Right lobe of liver (tissue), 6 donors: ENCODE measurements at regions not wholly inside any gene's neighbourhood (a gene's known extent, or its start where the extent isn't known, plus 50 kb on each side); places are given as distances from the start of the nearest gene placed in this dataset.
"Not testable (repeated sequence)": the region's sequence is repeated elsewhere in the genome, so short reads cannot be mapped to it uniquely, and the experiment has no call there.

Source experiments
- ATAC-seq, 4 donors: fragments of 200-7000 bp; cut with Tn5 transposase; one replicate each; pipeline ENCODE4 v1.9.1; 2020; ENCODE audit warnings: mild to moderate bottlenecking in 4 of 4, moderate library complexity in 4 of 4
- DNase-seq, 3 donors: peaks; one replicate each; pipeline ENCODE4 v3.0.0-alpha.2; 2020
- H3K27ac ChIP-seq, 3 donors: fragments of 200-600 bp; one replicate each; pipeline ENCODE4 v1.8.0; 2022
- H3K27me3 ChIP-seq, 2 donors: fragments of 200-600 bp; one replicate each; pipeline ENCODE4 v1.8.0; 2022
- H3K36me3 ChIP-seq, 4 donors: fragments of 200-600 bp; sonication (generic) in 1 of 4; one replicate each; pipeline versions ENCODE4 v1.5.1 to v1.8.0; 2017 to 2022; ENCODE audit warnings: control low read depth in 1 of 4
- H3K4me1 ChIP-seq, 4 donors: fragments of 200-600 bp; sonication (generic) in 1 of 4; one replicate each; pipeline versions ENCODE4 v1.5.1 to v1.8.0; 2017 to 2022; ENCODE audit warnings: control low read depth in 1 of 4
- H3K4me3 ChIP-seq, 3 donors: fragments of 200-600 bp; one replicate each; pipeline ENCODE4 v1.8.0; 2022
- H3K9me3 ChIP-seq, 4 donors: fragments of 200-600 bp; sonication (generic) in 1 of 4; one replicate each; pipeline versions ENCODE4 v1.5.1 to v1.8.0; 2017 to 2022; ENCODE audit warnings: control low read depth in 1 of 4
- CTCF ChIP-seq, 4 donors: fragments of 200-600 bp in 3 of 4; fragments of 450-650 bp in 1 of 4; IDR thresholded peaks; one replicate each; pipeline versions ENCODE4 v1.5.1 to v1.8.0; 2016 to 2022; ENCODE audit warnings: antibody characterized with exemption in 4 of 4, mild to moderate bottlenecking in 2 of 4
- POLR2A ChIP-seq: fragments of 450-650 bp; IDR thresholded peaks from one replicate; pipeline ENCODE4 v1.6.1; 2017; ENCODE audit warnings: antibody characterized with exemption, mild to moderate bottlenecking
- WGBS: methylation state at CpG from one replicate; pipeline ENCODE4 v1.1.6; 2018; ENCODE audit warnings: low coverage, low lambda C conversion rate; ENCODE audit not compliant: insufficient coverage; ENCODE audit errors: missing lambda C conversion rate; 5-methylcytosine and 5-hydroxymethylcytosine counted together
- intact Hi-C, 2 donors: fragments of 100-400 bp; cut with DNase I; formaldehyde crosslinking; loops; one replicate each; pipeline versions ENCODE4 v1.11.2 to v1.14.1; 2022
- donor health status: DM: no; HTN: yes; CAD: no.
- donor health status: DM: no; HTN: no; CAD: no.
- donor health status: DM: no; HTN: no; CAD: no.
- donor health status: DM: no; HTN: yes; CAD: no.
- donor health status: DM: no; HTN: yes; CAD: no.

DNA sequence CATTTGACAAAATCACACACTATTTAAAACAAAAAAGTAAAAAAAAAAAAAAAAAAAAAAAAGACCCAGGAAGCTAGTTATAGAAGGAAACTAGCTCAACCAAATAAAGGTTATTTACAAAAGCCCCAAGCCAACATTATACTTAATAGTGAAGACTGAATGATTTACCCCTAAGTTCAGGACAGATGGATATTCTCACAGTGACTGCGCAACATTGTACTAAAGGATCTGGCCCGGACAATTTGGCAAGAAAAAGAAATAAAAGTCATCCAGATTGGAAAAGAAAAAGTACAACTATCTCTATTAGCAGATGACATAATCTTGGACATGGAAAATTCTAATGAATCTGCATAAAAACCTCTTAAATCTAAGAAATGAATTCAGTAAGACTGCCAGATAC lies 936.0 kb upstream of the ADAMTS5 start:
- H3K4me3 ChIP-seq, intact Hi-C loops, H3K9me3 ChIP-seq, H3K4me1 ChIP-seq, H3K36me3 ChIP-seq, H3K27me3 ChIP-seq, ATAC-seq, H3K27ac ChIP-seq, DNase-seq: not testable (repeated sequence)
- 69% methylated on average over 2 of the region's 2 CpGs for WGBS

GRCh38 chr21:27893619-27894018 lies 926.7 kb upstream of the ADAMTS5 start:
- H3K4me1 ChIP-seq, H3K4me3 ChIP-seq, H3K27ac ChIP-seq, H3K36me3 ChIP-seq, H3K9me3 ChIP-seq, H3K27me3 ChIP-seq, DNase-seq, intact Hi-C loops, ATAC-seq: not testable (repeated sequence)
- 87% methylated on average over 2 of the region's 3 CpGs for WGBS

DNA sequence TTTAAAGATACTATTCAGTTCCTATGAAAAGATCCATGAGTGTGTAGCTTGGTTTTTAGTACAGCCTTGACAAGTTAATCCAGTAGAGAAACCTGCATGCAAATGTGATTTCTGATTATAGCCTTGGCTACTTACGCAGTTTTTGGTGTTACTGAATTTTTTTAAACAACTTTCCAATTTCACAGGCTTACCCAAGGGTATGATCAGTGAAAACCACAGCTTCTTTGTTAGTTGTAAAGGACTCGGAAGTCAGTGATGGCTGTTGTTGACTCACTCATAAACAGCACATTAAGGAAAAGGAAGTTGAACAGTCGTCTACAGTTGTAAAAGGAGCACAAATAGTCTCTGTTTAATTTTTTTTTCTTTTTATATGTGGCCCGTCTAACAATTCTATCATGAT lies 924.6 kb upstream of the ADAMTS5 start:
- H3K9me3 ChIP-seq, H3K36me3 ChIP-seq, H3K27ac ChIP-seq, intact Hi-C loops, H3K27me3 ChIP-seq, H3K4me1 ChIP-seq, ATAC-seq, H3K4me3 ChIP-seq, DNase-seq: not testable (repeated sequence)
- 41% methylated on average over 4 of the region's 4 CpGs for WGBS

GRCh38 chr21:27887808-27888455 lies 921.0 kb upstream of the ADAMTS5 start:
- H3K4me1 ChIP-seq, H3K27ac ChIP-seq, H3K36me3 ChIP-seq, H3K27me3 ChIP-seq, intact Hi-C loops, H3K9me3 ChIP-seq, H3K4me3 ChIP-seq, DNase-seq, ATAC-seq: not testable (repeated sequence)
- 71% methylated on average over 1 of the region's 1 CpG for WGBS

GRCh38 chr21:27885296-27885711 lies 918.4 kb upstream of the ADAMTS5 start:
- H3K9me3 ChIP-seq: no peaks in the 10 kb centered on the region
- H3K4me1 ChIP-seq: no peaks in the 10 kb centered on the region
- TF ChIP-seq CTCF (IDR thresholded peaks at IDR 0.05): no peak
- no peak for TF ChIP-seq POLR2A
- H3K36me3 ChIP-seq: no peaks in the 10 kb centered on the region
- H3K27me3 ChIP-seq: no peaks in the 10 kb centered on the region
- DNase-seq (no peak), ATAC-seq (no peak)
- no peak overlapping the region for H3K27ac ChIP-seq
- 77% methylated on average over 11 of the region's 31 CpGs for WGBS
- intact Hi-C loops: no loop called here
- no peak overlapping the region for H3K4me3 ChIP-seq

DNA sequence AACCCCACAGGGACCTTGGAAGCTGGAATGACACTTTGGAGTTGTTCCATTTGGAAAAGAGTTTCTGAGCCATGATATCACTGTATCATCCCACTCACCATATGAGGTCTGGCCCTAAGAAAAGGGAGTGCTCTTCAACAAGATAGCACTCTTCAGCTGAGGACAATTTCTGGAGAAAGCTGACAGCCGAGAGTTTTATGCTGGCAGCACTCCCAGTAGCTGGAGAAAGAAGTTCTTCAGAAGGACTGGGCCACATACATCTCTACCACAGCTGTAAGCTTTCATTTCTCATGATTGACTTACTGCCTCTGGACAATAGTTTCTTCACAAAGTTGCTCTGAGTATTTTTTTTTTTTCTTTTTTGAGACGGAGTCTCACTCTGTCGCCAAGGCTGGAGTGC lies 914.4 kb upstream of the ADAMTS5 start:
- H3K9me3 ChIP-seq, H3K4me1 ChIP-seq, H3K36me3 ChIP-seq, H3K4me3 ChIP-seq, H3K27me3 ChIP-seq, H3K27ac ChIP-seq, DNase-seq, ATAC-seq, intact Hi-C loops: not testable (repeated sequence)
- WGBS: 56% methylated on average over 2 of the region's 3 CpGs

DNA sequence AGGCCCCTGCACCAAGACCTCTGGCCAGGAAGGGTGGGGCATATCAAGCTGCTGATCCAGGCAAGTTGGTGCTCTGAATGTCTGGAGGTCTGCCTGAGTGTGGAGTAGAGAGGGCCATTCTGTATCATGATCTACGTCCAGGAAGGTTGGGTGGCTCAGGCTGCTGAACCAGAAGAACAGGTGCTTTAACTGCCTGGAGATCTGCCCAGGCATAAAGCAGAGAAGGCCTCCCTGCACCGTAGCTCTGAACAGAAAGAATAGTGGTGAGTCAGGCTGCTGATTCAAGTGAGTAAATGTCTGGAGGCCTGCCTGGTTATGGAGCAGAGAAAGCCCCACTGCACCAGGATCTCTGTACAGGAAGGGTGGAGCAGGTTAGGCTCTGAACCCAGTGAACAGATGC lies 905.5 kb upstream of the ADAMTS5 start:
- H3K36me3 ChIP-seq, H3K9me3 ChIP-seq, DNase-seq, H3K27ac ChIP-seq, intact Hi-C loops, ATAC-seq, H3K4me3 ChIP-seq, H3K4me1 ChIP-seq, H3K27me3 ChIP-seq: not testable (repeated sequence)
- WGBS: no CpG with 5 or more reads among the region's 2 CpGs

GRCh38 chr21:27870755-27871154 lies 903.9 kb upstream of the ADAMTS5 start:
- H3K27me3 ChIP-seq, H3K9me3 ChIP-seq, H3K4me3 ChIP-seq, H3K4me1 ChIP-seq, intact Hi-C loops, H3K36me3 ChIP-seq, ATAC-seq, DNase-seq, H3K27ac ChIP-seq: not testable (repeated sequence)

DNA sequence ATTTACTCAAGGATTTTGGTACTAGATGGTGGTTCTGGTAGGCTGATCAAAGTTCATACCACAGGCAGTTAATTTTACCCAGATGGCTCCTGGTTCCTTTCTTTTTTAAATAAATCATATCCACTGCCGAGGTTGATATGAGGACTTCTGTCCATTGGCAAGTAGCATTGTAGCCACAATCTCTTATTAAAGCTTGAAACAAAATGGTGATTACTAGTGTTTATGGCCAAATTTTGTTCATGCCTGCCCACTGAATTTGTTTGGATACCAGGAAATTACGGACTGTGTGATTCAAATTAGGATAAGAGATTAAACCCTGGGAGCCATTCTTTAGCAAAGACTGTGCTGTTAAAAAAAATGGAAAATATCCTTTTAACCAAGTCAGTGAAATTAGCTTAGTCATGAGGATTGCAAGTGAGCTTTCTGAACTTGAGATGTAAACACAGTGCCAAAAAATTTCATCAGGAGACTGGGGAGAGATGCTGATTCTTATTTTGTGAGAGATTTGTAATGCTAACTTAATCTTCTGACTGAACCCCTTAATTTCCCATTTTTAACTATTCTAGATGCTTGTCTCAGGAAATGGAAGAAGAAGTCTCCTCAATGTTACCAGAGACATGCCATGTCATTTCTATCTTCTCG lies 893.5 kb upstream of the ADAMTS5 start:
- intact Hi-C loops, ATAC-seq, H3K27ac ChIP-seq, H3K36me3 ChIP-seq, DNase-seq, H3K27me3 ChIP-seq, H3K4me3 ChIP-seq, H3K9me3 ChIP-seq, H3K4me1 ChIP-seq: not testable (repeated sequence)
- 51% methylated on average over 3 of the region's 3 CpGs for WGBS

DNA sequence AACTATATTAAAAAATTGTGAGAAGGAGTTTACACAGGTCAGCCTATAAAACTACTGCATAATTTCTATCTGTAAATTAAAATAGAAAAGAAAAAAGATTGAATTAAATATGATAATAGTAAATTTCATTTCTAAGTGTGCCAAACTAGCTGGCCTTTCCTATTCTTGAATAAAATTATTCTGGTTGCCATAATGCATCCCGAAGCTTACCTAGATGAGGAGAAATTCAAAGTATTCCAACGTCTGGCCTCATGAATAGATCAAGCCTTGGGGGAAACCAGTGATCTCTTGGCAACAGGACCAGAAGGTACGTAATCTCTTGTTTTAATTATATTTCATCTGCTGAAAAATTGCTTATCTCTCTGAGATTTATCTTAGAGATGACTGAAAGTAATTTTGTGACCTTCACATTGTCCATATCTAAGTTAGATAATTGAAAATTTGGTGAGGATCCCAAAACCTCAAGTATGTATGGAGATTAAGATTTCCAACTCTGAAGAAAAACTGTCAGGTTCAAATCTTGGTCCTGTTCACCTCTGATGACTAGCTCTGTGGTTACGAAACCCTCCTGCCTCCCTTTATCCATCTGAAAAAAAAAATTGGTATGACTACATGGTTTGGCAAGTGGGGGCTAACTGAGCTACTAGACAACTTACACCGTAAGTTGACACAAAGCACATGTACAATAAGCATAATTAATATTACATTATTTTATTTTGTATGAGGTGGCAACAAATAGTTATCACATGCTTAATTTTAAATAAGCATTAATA lies 891.4 kb upstream of the ADAMTS5 start:
- H3K4me1 ChIP-seq, DNase-seq, H3K4me3 ChIP-seq, H3K9me3 ChIP-seq, intact Hi-C loops, H3K27ac ChIP-seq, H3K36me3 ChIP-seq, H3K27me3 ChIP-seq, ATAC-seq: not testable (repeated sequence)
- 75% methylated on average over 5 of the region's 5 CpGs for WGBS
